HG03159 (cell line): ENCODE measurements at regions not wholly inside any gene's neighbourhood (a gene's known extent, or its start where the extent isn't known, plus 50 kb on each side); places are given as distances from the start of the nearest gene placed in this dataset.
"Not testable (repeated sequence)": the region's sequence is repeated elsewhere in the genome, so short reads cannot be mapped to it uniquely, and the experiment has no call there.

ENCODE experiments used
- ATAC-seq: cut with Tn5 transposase; IDR thresholded peaks from one replicate; pipeline ENCODE4 v1.9.1; 2021; ENCODE audit warnings: mild to moderate bottlenecking, moderate library complexity; ENCODE audit not compliant: unreplicated experiment

- ATAC-seq, result no peak
These were observed 64.8 kb upstream of the TBC1D3K start for GRCh38 chr17:37859451-37859850.

- not testable (repeated sequence) for ATAC-seq
These were observed 65.8 kb upstream of the TBC1D3K start for GRCh38 chr17:37858391-37858790.

- no peak for ATAC-seq
These were observed 68.0 kb upstream of the TBC1D3K start for GRCh38 chr17:37856245-37856644.

GRCh38 chr17:37849617-37849972 lies 74.6 kb upstream of the TBC1D3K start:
- ATAC-seq, result no peak

- no peak for ATAC-seq
These were observed 75.3 kb upstream of the TBC1D3K start for GRCh38 chr17:37848690-37849616.

GRCh38 chr17:37847811-37848331 lies 76.3 kb upstream of the TBC1D3K start:
- ATAC-seq, result no peak

GRCh38 chr17:37847102-37847501 lies 77.1 kb upstream of the TBC1D3K start:
- no peak for ATAC-seq

GRCh38 chr17:37844977-37845293 lies 79.3 kb upstream of the TBC1D3K start:
- ATAC-seq, result no peak

GRCh38 chr17:37844158-37844976 lies 79.8 kb upstream of the TBC1D3K start:
- peak; percentile 74 for ATAC-seq

- no peak for ATAC-seq
These were observed 81.8 kb upstream of the TBC1D3K start for GRCh38 chr17:37842401-37842800.

- no peak for ATAC-seq
These were observed 83.0 kb upstream of the TBC1D3K start for GRCh38 chr17:37841232-37841631.

GRCh38 chr17:37840576-37840975 lies 83.6 kb upstream of the TBC1D3K start:
- ATAC-seq, result no peak

GRCh38 chr17:37839196-37839978 lies 84.8 kb upstream of the TBC1D3K start:
- ATAC-seq, result no peak

- ATAC-seq, result no peak
These were observed 85.9 kb upstream of the TBC1D3K start for GRCh38 chr17:37838276-37838675.

- ATAC-seq, result no peak
These were observed 87.6 kb upstream of the TBC1D3K start for GRCh38 chr17:37836593-37836992.

GRCh38 chr17:37834168-37834567 lies 89.3 kb upstream of the HNF1B start:
- no peak for ATAC-seq

- ATAC-seq, result no peak
These were observed 88.5 kb upstream of the HNF1B start for GRCh38 chr17:37833237-37833859.

- no peak for ATAC-seq
These were observed 87.1 kb upstream of the HNF1B start for GRCh38 chr17:37831986-37832385.

- no peak for ATAC-seq
These were observed 86.6 kb upstream of the HNF1B start for GRCh38 chr17:37831492-37831891.

GRCh38 chr17:37830151-37830993 lies 85.5 kb upstream of the HNF1B start:
- ATAC-seq, result peak; percentile 45
